ENCODE measurements at regions not wholly inside any gene's neighbourhood (a gene's known extent, or its start where the extent isn't known, plus 50 kb on each side); places are given as distances from the start of the nearest gene placed in this dataset.
"Not testable (repeated sequence)": the region's sequence is repeated elsewhere in the genome, so short reads cannot be mapped to it uniquely, and the experiment has no call there.

GRCh38 chr14:37711831-37712475 lies 116.5 kb downstream of the TTC6 start:
- no peak for DNase-seq (ENCODE audit: low spot score)

DNA sequence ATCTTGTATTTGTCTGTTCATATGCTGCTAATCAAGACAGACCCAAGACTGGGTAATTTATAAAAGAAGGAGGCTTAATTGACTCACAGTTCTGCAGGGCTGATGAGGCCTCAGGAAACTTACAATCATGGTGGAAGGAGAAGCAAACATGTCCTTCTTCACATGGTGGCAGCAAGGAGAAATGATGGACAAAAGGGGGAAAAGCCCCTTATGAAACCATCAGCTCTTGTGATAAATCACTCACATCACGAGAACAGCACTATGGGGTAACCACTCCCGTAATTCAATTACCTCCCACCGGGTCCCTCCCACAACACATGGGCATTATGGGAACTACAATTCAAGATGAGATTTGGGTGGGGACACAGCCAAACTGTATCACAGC lies 117.0 kb downstream of the TTC6 start:
- DNase-seq (ENCODE audit: low spot score), result not testable (repeated sequence)

- DNase-seq (ENCODE audit: low spot score), result no peak
Observed at GRCh38 chr14:37712976-37713431, 117.6 kb downstream of the TTC6 start.

DNA sequence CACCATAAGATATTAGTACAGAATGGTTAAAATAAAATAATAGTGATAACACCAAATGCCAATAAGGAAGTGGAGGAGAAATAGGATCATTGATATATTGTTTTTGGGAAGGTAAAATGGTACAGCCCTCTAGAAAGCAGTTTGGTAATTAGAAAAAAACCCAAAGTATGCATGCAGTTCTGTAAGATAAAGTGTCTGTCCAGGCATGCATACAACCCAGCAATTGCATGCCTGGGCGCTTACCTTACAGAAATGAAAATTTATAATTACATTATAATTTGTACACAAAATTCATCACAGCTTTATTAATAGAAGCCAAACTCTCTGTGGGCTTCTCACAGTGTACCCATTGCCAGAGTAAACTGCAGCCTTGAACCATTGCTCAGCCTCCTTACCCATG lies 124.7 kb downstream of the TTC6 start:
- no peak for DNase-seq (ENCODE audit: low spot score)

GRCh38 chr14:37721976-37722659 lies 126.7 kb downstream of the TTC6 start:
- DNase-seq (ENCODE audit: low spot score), result no peak

DNA sequence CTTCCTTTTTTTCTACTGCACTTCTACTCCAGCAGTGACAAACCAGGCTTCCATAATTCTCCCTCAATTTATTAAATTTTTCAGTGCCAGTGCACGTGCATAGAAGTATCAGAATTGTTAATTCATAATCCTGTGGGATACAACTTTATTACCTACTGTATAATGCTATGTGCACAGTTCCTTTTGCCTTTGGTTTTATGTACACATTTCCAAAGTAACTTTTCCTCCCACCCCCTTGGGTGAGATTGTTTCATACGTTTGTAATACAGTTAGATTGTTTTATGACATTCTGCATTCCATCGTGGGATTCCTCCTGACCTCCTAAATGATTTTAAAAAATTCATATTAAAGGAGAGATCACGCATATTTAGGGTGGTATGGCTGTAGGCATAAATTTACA lies 128.1 kb downstream of the TTC6 start:
- no peak for DNase-seq (ENCODE audit: low spot score)

DNA sequence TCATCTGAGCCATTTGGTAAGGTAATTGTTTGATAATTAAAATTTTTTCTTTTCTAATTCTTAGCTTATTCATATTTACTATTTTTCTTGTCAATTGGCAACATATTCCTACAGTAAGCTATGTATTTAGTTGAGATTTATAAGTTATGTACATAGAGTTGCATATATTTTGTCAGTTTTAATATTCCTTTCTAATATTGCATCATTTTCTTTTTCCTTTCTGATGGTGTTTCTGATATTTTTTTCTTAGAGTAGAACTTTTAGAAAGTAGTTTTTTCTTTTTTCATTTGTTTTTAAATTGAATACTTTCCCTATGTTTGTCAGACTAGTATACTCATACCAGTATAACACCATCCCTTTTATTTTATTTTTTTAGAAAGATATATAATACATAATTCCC lies 131.3 kb downstream of the TTC6 start:
- DNase-seq (ENCODE audit: low spot score), result no peak

- no peak for DNase-seq (ENCODE audit: low spot score)
Observed at GRCh38 chr14:37729218-37729617, 133.8 kb downstream of the TTC6 start.

- DNase-seq (ENCODE audit: low spot score), result no peak
Observed at GRCh38 chr14:37731094-37731493, 135.7 kb downstream of the TTC6 start.

GRCh38 chr14:37745657-37746056 lies 150.2 kb downstream of the TTC6 start:
- DNase-seq (ENCODE audit: low spot score), result no peak

GRCh38 chr14:37746140-37746832 lies 150.9 kb downstream of the TTC6 start:
- no peak for DNase-seq (ENCODE audit: low spot score)

DNA sequence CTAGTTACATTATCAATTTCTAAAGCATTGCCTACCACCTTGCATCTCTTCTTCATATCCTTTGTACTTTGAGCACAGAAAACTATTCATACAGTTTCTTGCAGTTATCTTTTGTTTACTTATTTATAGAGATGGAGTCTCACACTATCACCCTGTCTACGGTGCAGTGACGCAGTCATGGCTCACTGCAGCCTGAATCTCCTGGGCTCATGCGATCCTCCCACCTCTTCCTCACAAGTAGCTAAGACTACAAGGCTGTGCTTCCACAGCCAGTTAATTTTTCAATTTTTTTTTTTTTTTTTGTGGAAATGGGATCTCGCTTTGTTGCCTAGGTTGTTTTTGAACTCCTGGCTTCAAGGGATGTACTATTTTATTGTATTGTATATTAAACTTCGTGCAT lies 158.0 kb downstream of the TTC6 start:
- DNase-seq (ENCODE audit: low spot score), result no peak

GRCh38 chr14:37760275-37760674 lies 164.8 kb downstream of the TTC6 start:
- not testable (repeated sequence) for DNase-seq (ENCODE audit: low spot score)

DNA sequence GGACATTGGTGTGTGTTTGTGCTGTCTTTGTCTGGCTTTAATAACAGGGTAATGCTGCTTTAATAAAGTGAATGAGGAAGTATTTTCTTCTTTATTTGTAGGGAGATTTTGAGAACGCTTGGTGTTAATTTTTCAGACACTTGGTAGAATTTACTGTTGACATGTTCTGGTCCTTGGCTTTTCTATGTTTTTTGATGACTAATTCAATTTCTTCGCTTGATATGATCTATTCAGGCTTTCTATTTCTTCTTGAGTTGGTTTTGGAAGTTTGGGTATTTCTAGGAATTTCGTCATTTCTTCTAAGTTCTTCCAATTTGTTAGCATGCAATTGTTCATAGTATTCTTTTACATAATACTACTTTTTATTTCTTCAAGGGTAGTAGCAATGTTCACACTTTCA lies 167.8 kb downstream of the TTC6 start:
- no peak for DNase-seq (ENCODE audit: low spot score)

DNA sequence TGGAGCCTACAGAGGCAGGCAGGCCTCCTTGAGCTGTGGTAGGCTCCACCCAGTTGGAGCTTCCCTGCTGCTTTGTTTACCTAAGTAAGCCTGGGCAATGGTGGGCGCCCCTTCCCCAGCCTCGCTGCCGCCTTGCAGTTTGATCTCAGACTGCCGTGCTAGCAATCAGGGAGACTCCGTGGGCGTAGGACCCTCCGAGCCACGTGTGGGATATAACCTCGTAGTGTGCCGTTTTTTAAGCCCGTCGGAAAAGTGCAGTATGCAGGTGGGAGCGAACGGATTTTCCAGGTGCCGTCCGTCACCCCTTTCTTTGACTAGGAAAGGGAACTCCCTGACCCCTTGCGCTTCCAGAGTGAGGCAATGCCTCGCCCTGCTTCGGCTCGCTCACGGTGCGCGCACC lies 176.9 kb downstream of the TTC6 start:
- not testable (repeated sequence) for DNase-seq (ENCODE audit: low spot score)

- DNase-seq (ENCODE audit: low spot score), result no peak
Observed at GRCh38 chr14:37776791-37777499, 181.5 kb downstream of the TTC6 start.

- DNase-seq (ENCODE audit: low spot score), result no peak
Observed at GRCh38 chr14:37778135-37778943, 182.9 kb downstream of the TTC6 start.

DNA sequence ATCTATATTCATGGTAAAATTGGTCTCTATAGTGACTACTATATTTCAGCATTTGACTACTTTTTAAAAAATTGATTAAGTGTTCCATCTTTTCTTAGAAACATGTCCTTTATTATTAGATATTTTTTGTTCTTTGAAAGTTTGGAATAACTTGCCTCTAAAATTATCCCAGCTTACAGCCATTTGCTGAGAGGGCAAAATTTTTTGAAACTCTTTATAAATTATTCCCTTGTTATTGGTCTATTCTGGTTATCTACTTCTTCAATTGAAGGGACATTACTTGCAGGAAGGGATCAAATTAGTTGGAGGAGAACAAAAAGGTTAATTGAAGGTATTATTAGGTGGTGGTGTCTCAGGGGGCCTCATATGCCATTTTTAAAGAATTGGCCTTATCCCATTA lies 184.1 kb downstream of the TTC6 start:
- no peak for DNase-seq (ENCODE audit: low spot score)

DNA sequence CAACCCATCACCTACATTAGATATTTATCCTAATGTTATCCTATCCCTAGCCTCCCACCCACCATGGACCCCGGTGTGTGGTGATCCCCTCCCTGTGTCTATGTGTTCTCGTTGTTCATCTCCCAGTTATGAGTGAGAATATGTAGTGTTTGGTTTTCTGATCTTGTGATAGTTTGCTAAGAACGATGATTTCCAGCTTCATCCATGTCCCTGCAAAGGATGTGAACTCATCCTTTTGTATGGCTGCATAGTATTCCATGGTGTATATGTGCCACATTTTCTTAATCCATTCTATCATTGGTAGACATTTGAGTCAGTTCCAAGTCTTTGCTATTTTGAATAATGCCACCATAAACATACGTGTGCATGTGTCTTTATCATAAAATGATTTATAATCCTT lies 185.3 kb downstream of the TTC6 start:
- DNase-seq (ENCODE audit: low spot score), result not testable (repeated sequence)

- not testable (repeated sequence) for DNase-seq (ENCODE audit: low spot score)
Observed at GRCh38 chr14:37784203-37784826, 188.9 kb downstream of the TTC6 start.

GRCh38 chr14:37784827-37785223 lies 189.4 kb downstream of the TTC6 start:
- DNase-seq (ENCODE audit: low spot score), result not testable (repeated sequence)
